NB4 (cell line): ENCODE measurements at regions not wholly inside any gene's neighbourhood (a gene's known extent, or its start where the extent isn't known, plus 50 kb on each side); places are given as distances from the start of the nearest gene placed in this dataset.

Experiments used
- CTCF ChIP-seq: IDR thresholded peaks from one replicate; pipeline ENCODE4 v1.5.1; 2012; ENCODE audit warnings: low read depth, low read length
- POLR2A ChIP-seq: IDR thresholded peaks from 2 replicates; pipeline ENCODE4 v1.6.1; 2011; ENCODE audit warnings: mild to moderate bottlenecking; ENCODE audit not compliant: insufficient read length; ENCODE audit errors: extremely low read depth

DNA sequence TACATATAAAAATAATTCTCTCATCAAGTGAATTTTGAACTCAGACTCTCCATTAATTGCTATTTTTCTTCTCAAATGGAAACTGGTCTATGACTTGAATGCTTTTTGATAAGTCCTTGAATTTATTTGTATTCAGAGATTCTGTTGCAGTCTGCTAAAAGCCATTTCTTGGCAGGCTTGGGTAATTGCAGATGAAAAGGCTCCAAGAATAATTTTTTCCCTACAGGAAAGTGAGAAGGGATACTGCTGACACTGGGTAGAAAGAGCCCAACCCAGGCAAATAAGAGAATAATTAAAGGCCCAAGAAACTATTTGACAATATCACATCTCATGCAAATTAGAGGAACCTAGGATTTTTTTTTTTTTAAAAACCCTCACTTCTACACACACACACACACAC, 246.5 kb upstream of the DDI1 start:
- TF ChIP-seq CTCF (no peak), POLR2A (no peak)
